ENCODE measurements at regions not wholly inside any gene's neighbourhood (a gene's known extent, or its start where the extent isn't known, plus 50 kb on each side); places are given as distances from the start of the nearest gene placed in this dataset.

- Mint-ChIP-seq H3K4me1 (no peaks in the 10 kb centered on the region), H3K36me3 (no peaks in the 10 kb centered on the region), H3K27me3 (no peaks in the 10 kb centered on the region), H3K9me3 (peaks cover 0 to 11% (median 5%) of the 10 kb centered on the region in 8 donors), H3K4me3 (no peak overlapping the region), H3K27ac (no peak overlapping the region)
- CTCF ChIA-PET (ENCODE audit: partially characterized antibody) = no interaction called here
- DNase-seq = no peak
- intact Hi-C loops (cut with micrococcal nuclease) = no loop called here
- Histone ChIP-seq H3K27me3 (ENCODE audit: insufficient read depth, low read length) (no peaks in the 10 kb centered on the region), H3K4me1 (ENCODE audit: insufficient read depth, low read length) (no peaks in the 10 kb centered on the region), H3K9me3 (ENCODE audit: control insufficient read depth in 1 of 2, low read length in 2 of 2) (no peaks in the 10 kb centered on the region), H3K27ac (ENCODE audit: low read depth, low read length) (no peak overlapping the region), H3K4me3 (ENCODE audit: low read length in 2 of 2) (no peak overlapping the region), H3K36me3 (ENCODE audit: insufficient read depth, low read length) (no peaks in the 10 kb centered on the region)
- POLR2A ChIA-PET (ENCODE audit: partially characterized antibody) = no interaction called here
Measured at GRCh38 chr4:19010761-19011160, 989.2 kb upstream of the LCORL start.

- intact Hi-C loops (cut with micrococcal nuclease) = no loop called here
- Histone ChIP-seq H3K9me3 (ENCODE audit: control insufficient read depth in 1 of 2, low read length in 2 of 2) (no peaks in the 10 kb centered on the region), H3K4me3 (ENCODE audit: low read length in 2 of 2) (no peak overlapping the region), H3K27ac (ENCODE audit: low read depth, low read length) (no peak overlapping the region), H3K27me3 (ENCODE audit: insufficient read depth, low read length) (no peaks in the 10 kb centered on the region), H3K4me1 (ENCODE audit: insufficient read depth, low read length) (no peaks in the 10 kb centered on the region), H3K36me3 (ENCODE audit: insufficient read depth, low read length) (no peaks in the 10 kb centered on the region)
- no peaks in the 10 kb centered on the region for H3K27me3 Mint-ChIP-seq
- H3K4me3 Mint-ChIP-seq = no peak overlapping the region
- POLR2A ChIA-PET (ENCODE audit: partially characterized antibody) = no interaction called here
- peaks cover 0 to 11% (median 5%) of the 10 kb centered on the region in 8 donors for H3K9me3 Mint-ChIP-seq
- no peak for DNase-seq
- no peaks in the 10 kb centered on the region for H3K36me3 Mint-ChIP-seq
- CTCF ChIA-PET (ENCODE audit: partially characterized antibody) = no interaction called here
- no peaks in the 10 kb centered on the region for H3K4me1 Mint-ChIP-seq
- H3K27ac Mint-ChIP-seq = no peak overlapping the region
Measured at GRCh38 chr4:19009881-19010280, 988.3 kb upstream of the LCORL start.

GRCh38 chr4:19005211-19005610 is 983.7 kb upstream of the LCORL start:
- H3K27ac Mint-ChIP-seq = no peak overlapping the region
- Histone ChIP-seq H3K4me3 (ENCODE audit: low read length in 2 of 2) (no peak overlapping the region), H3K36me3 (ENCODE audit: insufficient read depth, low read length) (no peaks in the 10 kb centered on the region), H3K27ac (ENCODE audit: low read depth, low read length) (no peak overlapping the region), H3K9me3 (ENCODE audit: control insufficient read depth in 1 of 2, low read length in 2 of 2) (no peaks in the 10 kb centered on the region), H3K4me1 (ENCODE audit: insufficient read depth, low read length) (no peaks in the 10 kb centered on the region), H3K27me3 (ENCODE audit: insufficient read depth, low read length) (no peaks in the 10 kb centered on the region)
- no peaks in the 10 kb centered on the region for H3K27me3 Mint-ChIP-seq
- POLR2A ChIA-PET (ENCODE audit: partially characterized antibody) = no interaction called here
- no peak overlapping the region for H3K4me3 Mint-ChIP-seq
- H3K4me1 Mint-ChIP-seq = no peaks in the 10 kb centered on the region
- CTCF ChIA-PET (ENCODE audit: partially characterized antibody) = no interaction called here
- no peaks in the 10 kb centered on the region for H3K36me3 Mint-ChIP-seq
- no peak for DNase-seq
- intact Hi-C loops (cut with micrococcal nuclease) = no loop called here
- H3K9me3 Mint-ChIP-seq = peaks cover 0 to 14% (median 5%) of the 10 kb centered on the region in 8 donors

GRCh38 chr4:19002170-19002569 is 980.6 kb upstream of the LCORL start:
- Mint-ChIP-seq H3K36me3 (no peaks in the 10 kb centered on the region), H3K4me1 (no peaks in the 10 kb centered on the region), H3K4me3 (no peak overlapping the region), H3K27me3 (no peaks in the 10 kb centered on the region), H3K9me3 (peaks cover 0 to 17% (median 7%) of the 10 kb centered on the region in 8 donors), H3K27ac (no peak overlapping the region)
- H3K9me3 ChIP-seq (ENCODE audit: control insufficient read depth in 1 of 2, low read length in 2 of 2) = no peaks in the 10 kb centered on the region
- H3K27ac ChIP-seq (ENCODE audit: low read depth, low read length) = no peak overlapping the region
- POLR2A ChIA-PET (ENCODE audit: partially characterized antibody) = no interaction called here
- no peaks in the 10 kb centered on the region for H3K36me3 ChIP-seq (ENCODE audit: insufficient read depth, low read length)
- CTCF ChIA-PET (ENCODE audit: partially characterized antibody) = no interaction called here
- no peak for DNase-seq
- intact Hi-C loops (cut with micrococcal nuclease) = no loop called here
- H3K27me3 ChIP-seq (ENCODE audit: insufficient read depth, low read length) = no peaks in the 10 kb centered on the region
- no peak overlapping the region for H3K4me3 ChIP-seq (ENCODE audit: low read length in 2 of 2)
- no peaks in the 10 kb centered on the region for H3K4me1 ChIP-seq (ENCODE audit: insufficient read depth, low read length)

- no peak overlapping the region for H3K27ac ChIP-seq (ENCODE audit: low read depth, low read length)
- no peak overlapping the region for H3K4me3 ChIP-seq (ENCODE audit: low read length in 2 of 2)
- H3K4me1 ChIP-seq (ENCODE audit: insufficient read depth, low read length) = no peaks in the 10 kb centered on the region
- H3K9me3 ChIP-seq (ENCODE audit: control insufficient read depth in 1 of 2, low read length in 2 of 2) = no peaks in the 10 kb centered on the region
- intact Hi-C loops (cut with micrococcal nuclease) = no loop called here
- H3K9me3 Mint-ChIP-seq = peaks cover 2 to 24% (median 9%) of the 10 kb centered on the region in 8 donors
- H3K27ac Mint-ChIP-seq = no peak overlapping the region
- H3K36me3 ChIP-seq (ENCODE audit: insufficient read depth, low read length) = no peaks in the 10 kb centered on the region
- no peaks in the 10 kb centered on the region for H3K27me3 Mint-ChIP-seq
- DNase-seq = no peak
- ChIA-PET POLR2A (ENCODE audit: partially characterized antibody) (no interaction called here), CTCF (ENCODE audit: partially characterized antibody) (no interaction called here)
- no peaks in the 10 kb centered on the region for H3K4me1 Mint-ChIP-seq
- no peaks in the 10 kb centered on the region for H3K36me3 Mint-ChIP-seq
- H3K4me3 Mint-ChIP-seq = no peak overlapping the region
- no peaks in the 10 kb centered on the region for H3K27me3 ChIP-seq (ENCODE audit: insufficient read depth, low read length)
Measured at GRCh38 chr4:18999595-18999994, 978.0 kb upstream of the LCORL start.

GRCh38 chr4:18981234-18981615 is 959.7 kb upstream of the LCORL start:
- Histone ChIP-seq H3K4me1 (ENCODE audit: insufficient read depth, low read length) (no peaks in the 10 kb centered on the region), H3K4me3 (ENCODE audit: low read length in 2 of 2) (no peak overlapping the region), H3K27me3 (ENCODE audit: insufficient read depth, low read length) (no peaks in the 10 kb centered on the region), H3K36me3 (ENCODE audit: insufficient read depth, low read length) (no peaks in the 10 kb centered on the region), H3K27ac (ENCODE audit: low read depth, low read length) (no peak overlapping the region), H3K9me3 (ENCODE audit: control insufficient read depth in 1 of 2, low read length in 2 of 2) (no peaks in the 10 kb centered on the region)
- H3K9me3 Mint-ChIP-seq = peaks cover 0 to 11% (median 6%) of the 10 kb centered on the region in 8 donors
- DNase-seq = no peak
- intact Hi-C loops (cut with micrococcal nuclease) = no loop called here
- CTCF ChIA-PET (ENCODE audit: partially characterized antibody) = no interaction called here
- no peaks in the 10 kb centered on the region for H3K4me1 Mint-ChIP-seq
- POLR2A ChIA-PET (ENCODE audit: partially characterized antibody) = no interaction called here
- H3K4me3 Mint-ChIP-seq = no peak overlapping the region
- no peaks in the 10 kb centered on the region for H3K36me3 Mint-ChIP-seq
- no peaks in the 10 kb centered on the region for H3K27me3 Mint-ChIP-seq
- no peak overlapping the region for H3K27ac Mint-ChIP-seq

GRCh38 chr4:18980516-18981233 is 959.1 kb upstream of the LCORL start:
- no peak for DNase-seq
- CTCF ChIA-PET (ENCODE audit: partially characterized antibody) = no interaction called here
- Histone ChIP-seq H3K4me3 (ENCODE audit: low read length in 2 of 2) (no peak overlapping the region), H3K36me3 (ENCODE audit: insufficient read depth, low read length) (no peaks in the 10 kb centered on the region), H3K4me1 (ENCODE audit: insufficient read depth, low read length) (no peaks in the 10 kb centered on the region), H3K9me3 (ENCODE audit: control insufficient read depth in 1 of 2, low read length in 2 of 2) (no peaks in the 10 kb centered on the region), H3K27ac (ENCODE audit: low read depth, low read length) (no peak overlapping the region), H3K27me3 (ENCODE audit: insufficient read depth, low read length) (no peaks in the 10 kb centered on the region)
- Mint-ChIP-seq H3K9me3 (peaks cover 0 to 14% (median 6%) of the 10 kb centered on the region in 8 donors), H3K36me3 (no peaks in the 10 kb centered on the region), H3K4me1 (no peaks in the 10 kb centered on the region), H3K27ac (no peak overlapping the region), H3K4me3 (no peak overlapping the region), H3K27me3 (no peaks in the 10 kb centered on the region)
- POLR2A ChIA-PET (ENCODE audit: partially characterized antibody) = no interaction called here
- intact Hi-C loops (cut with micrococcal nuclease) = no loop called here

- H3K27me3 Mint-ChIP-seq = no peaks in the 10 kb centered on the region
- DNase-seq = no peak
- H3K4me3 Mint-ChIP-seq = no peak overlapping the region
- POLR2A ChIA-PET (ENCODE audit: partially characterized antibody) = no interaction called here
- peaks cover 0 to 20% (median 5%) of the 10 kb centered on the region in 8 donors for H3K9me3 Mint-ChIP-seq
- intact Hi-C loops (cut with micrococcal nuclease) = no loop called here
- Histone ChIP-seq H3K27me3 (ENCODE audit: insufficient read depth, low read length) (no peaks in the 10 kb centered on the region), H3K9me3 (ENCODE audit: control insufficient read depth in 1 of 2, low read length in 2 of 2) (peaks cover 0 to 5% of the 10 kb centered on the region in 2 donors), H3K27ac (ENCODE audit: low read depth, low read length) (no peak overlapping the region), H3K36me3 (ENCODE audit: insufficient read depth, low read length) (no peaks in the 10 kb centered on the region), H3K4me3 (ENCODE audit: low read length in 2 of 2) (no peak overlapping the region), H3K4me1 (ENCODE audit: insufficient read depth, low read length) (no peaks in the 10 kb centered on the region)
- H3K27ac Mint-ChIP-seq = no peak overlapping the region
- H3K4me1 Mint-ChIP-seq = no peaks in the 10 kb centered on the region
- H3K36me3 Mint-ChIP-seq = no peaks in the 10 kb centered on the region
- CTCF ChIA-PET (ENCODE audit: partially characterized antibody) = interaction anchor here (1.3 kb wide), 1 partner anchor 11 kb away, joined by 3 read pairs; no protein-coding TSS in a partner anchor
Measured at GRCh38 chr4:18976884-18977283, 955.3 kb upstream of the LCORL start.

All from CD4-positive, alpha-beta memory T cell (primary cell).